NCI-H524 treated with DMSO at 0.1 percent for 48 hours (cell line): ENCODE measurements at regions not wholly inside any gene's neighbourhood (a gene's known extent, or its start where the extent isn't known, plus 50 kb on each side); places are given as distances from the start of the nearest gene placed in this dataset.
"Not testable (repeated sequence)": the region's sequence is repeated elsewhere in the genome, so short reads cannot be mapped to it uniquely, and the experiment has no call there.

Experiments used
- DNase-seq: peaks from one replicate; lab custom pipeline; 2025; lab: John Stamatoyannopoulos, UW

GRCh38 chr15:95175914-95176658, 944.7 kb downstream of the MCTP2 start:
- DNase-seq = no peak

GRCh38 chr15:95176794-95177577, 945.6 kb downstream of the MCTP2 start:
- no peak for DNase-seq

GRCh38 chr15:95180530-95180929, 949.2 kb downstream of the MCTP2 start:
- DNase-seq = no peak

DNA sequence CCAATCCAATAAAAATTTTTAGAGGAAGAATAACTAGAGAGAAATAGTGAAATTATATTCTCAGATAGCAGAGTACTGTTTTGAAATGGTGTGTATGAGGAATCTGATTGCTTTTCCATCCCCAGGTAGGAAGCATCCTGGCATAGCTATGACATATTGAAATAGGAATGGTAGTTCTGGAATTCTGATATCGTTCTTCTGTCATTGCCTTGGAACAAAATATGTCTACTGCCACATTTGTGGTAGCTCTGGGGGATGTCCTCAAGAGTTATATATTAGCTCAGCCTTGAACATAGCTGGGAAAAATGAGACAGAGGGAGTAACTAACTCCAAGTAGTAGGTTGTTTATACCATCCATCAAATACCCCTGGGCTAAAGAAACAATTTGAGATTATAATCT, 950.7 kb downstream of the MCTP2 start:
- DNase-seq = no peak

- peak; percentile 10 for DNase-seq
Measured at GRCh38 chr15:95192923-95193322, 961.6 kb downstream of the MCTP2 start.

DNA sequence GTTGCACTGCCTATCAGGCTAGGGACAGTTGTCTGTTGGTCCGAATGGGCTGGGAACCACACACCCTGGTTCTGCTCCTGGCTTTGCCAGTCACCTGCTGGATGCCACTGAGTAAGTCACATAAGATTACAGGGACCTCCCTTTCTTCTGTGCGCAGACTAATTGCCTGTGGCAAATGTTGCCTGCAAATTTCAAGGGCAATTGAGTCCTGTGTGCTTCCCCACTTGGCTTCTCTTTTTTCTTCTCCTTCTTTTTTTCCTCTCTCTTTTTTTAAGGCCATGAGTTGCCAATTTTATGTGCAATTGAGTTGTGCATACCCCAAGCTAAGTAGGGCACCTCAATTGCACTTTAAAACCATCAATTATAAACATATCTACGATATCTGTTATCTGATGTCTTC, 963.4 kb downstream of the MCTP2 start:
- no peak for DNase-seq

DNA sequence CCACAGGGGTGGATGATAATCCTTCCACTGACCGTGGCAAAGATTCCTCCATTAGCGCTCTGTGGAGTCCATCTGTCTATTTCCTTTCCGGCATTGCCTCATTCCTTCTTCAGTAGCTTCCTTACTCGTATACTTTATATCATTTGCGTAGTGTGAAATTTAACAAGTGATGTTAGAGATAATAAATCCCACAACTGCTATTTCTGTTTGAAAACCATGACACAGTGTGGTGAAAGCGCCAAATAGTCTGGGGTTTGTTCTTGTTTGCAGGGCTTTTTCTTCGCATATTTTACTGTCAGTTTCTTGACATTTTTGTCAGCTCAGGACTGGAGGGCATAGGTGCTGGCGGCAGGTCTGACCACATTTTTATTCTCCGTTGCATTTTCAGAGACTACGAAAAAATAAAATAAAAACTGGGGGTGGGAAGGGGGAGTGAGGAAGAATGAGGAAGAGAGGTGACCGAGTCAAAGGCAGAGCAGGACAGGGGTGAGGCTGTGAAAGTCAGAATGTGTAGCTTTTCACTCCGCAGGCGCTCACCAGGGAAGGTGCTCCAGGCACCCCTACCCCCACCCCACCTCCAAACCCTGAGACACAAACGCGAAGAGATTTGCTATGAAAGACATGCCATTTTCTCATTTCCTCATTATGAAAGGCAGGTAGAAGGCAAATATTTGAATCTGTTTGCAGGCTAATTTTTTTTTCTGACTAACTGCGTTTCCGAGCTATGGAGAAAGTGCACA, 965.0 kb downstream of the MCTP2 start:
- no peak for DNase-seq

DNA sequence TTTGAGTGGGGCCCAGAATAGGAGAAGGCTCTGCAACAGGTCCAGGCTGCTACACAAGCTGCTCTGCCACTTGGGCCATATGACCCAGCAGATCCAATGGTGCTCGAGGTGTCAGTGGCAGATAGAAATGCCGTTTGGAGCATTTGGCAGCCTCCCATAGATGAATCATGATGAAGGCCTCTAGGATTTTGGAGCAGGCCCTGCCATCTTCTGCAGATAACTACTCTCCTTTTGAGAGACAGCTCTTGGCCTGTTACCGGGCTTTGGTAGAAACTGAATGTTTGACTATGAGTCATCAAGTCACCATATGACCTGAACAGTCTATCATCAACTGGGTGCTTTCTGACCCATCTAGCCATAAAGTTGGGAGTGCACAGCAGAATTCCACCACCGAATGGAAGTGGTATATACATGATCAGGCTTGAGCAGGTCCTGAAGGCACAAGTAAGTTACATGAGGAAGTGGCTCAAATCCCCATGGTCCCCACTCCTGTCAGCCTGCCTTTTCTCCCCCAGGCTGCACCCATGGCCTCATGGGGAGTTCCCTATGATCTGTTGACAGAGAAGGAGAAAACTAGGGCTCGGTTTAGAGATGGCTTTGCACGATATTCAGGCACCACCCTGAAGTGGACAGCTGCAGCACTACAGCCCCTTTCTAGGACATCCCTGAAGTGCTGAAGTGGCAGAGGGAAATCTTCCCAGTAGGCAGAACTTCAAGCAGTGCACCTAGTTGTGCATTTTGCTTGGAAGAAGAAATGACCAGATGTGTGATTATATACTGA, 971.4 kb downstream of the MCTP2 start:
- no peak for DNase-seq

- no peak for DNase-seq
Measured at GRCh38 chr15:95205077-95205476, 973.7 kb downstream of the MCTP2 start.

GRCh38 chr15:95205830-95206229, 974.5 kb downstream of the MCTP2 start:
- not testable (repeated sequence) for DNase-seq

DNA sequence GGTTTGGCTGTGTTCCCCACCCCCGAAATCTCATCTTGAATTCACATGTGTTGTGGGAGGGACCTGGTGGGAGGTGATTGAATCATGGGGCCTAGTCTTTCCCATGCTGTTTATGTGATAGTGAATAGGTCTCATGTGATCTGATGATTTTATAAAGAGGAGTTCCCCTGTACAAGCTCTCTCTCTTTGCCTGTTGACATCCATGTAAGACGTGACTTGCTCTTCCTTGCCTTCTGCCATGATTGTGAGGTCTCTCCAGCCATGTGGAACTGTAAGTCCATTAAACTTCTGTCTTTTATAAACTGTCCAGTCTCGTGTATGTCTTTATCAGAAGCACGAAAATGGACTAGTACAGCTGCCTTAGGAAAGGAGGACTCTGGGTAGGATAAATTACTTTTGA, 976.7 kb downstream of the MCTP2 start:
- DNase-seq = no peak

DNA sequence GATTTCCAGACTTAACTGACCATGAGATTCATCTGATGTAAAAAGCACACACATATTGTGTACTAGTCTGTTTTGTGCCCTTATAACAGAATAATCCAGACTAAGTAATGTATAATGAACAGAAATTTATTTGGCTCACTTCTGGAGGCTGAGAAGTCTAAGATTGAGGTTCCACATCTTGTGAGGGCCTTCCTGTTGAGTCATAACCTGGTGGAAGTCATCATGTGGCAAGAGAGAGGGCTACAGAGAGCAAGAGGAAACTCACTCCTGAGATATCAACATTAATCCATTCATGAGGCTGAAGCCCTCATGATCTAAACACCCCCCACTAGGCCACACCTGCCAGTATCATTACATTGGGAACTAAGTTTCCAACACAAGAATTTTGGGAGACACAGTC, 977.6 kb downstream of the MCTP2 start:
- no peak for DNase-seq

DNA sequence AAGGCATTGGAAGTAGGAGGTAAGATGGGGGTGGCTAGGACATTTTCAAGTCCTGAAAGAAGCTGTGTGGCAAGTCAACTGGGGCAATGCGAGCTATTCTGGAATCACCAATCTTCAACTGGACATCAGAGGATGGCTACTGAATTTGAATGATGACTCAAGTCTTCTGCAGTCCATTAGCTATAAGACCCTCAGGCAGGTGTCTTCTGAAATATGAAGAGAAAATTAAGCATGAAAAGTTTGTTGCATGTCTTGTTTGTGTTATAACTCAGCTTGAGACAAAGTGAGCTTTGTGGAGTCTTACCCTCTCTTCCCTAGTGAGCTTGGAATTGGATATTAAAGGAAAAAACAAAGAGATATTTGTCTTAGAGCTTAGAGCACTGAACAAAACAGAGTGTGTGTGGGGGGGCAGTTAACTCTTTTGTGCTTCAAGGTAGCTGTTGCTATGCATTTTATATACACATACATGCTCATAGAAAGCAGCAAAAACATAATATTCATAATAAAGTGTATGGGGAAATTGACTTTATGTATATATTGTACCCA, 979.1 kb downstream of the MCTP2 start:
- no peak for DNase-seq

DNA sequence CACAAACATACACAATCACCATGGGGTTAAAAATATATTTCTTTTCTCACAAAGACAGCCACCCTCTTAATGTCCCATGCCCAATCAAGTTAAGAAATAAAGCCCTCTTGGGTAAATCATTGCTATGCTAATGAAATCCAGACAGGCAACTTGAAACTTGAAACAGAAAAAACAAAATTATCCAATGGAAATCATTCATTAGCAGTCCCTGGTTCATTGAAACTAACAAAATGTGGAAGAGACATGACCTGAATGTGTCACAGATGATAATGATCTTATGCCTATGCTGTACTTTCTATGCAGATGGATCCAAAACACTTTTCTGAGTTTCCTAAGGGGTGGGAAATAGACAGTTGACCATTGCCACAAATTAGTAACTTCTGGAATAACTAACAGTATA, 983.7 kb downstream of the MCTP2 start:
- no peak for DNase-seq

- DNase-seq = no peak
Measured at GRCh38 chr15:95226835-95227234, 995.5 kb downstream of the MCTP2 start.

- DNase-seq = no peak
Measured at GRCh38 chr15:95227235-95227634, 995.9 kb downstream of the MCTP2 start.

DNA sequence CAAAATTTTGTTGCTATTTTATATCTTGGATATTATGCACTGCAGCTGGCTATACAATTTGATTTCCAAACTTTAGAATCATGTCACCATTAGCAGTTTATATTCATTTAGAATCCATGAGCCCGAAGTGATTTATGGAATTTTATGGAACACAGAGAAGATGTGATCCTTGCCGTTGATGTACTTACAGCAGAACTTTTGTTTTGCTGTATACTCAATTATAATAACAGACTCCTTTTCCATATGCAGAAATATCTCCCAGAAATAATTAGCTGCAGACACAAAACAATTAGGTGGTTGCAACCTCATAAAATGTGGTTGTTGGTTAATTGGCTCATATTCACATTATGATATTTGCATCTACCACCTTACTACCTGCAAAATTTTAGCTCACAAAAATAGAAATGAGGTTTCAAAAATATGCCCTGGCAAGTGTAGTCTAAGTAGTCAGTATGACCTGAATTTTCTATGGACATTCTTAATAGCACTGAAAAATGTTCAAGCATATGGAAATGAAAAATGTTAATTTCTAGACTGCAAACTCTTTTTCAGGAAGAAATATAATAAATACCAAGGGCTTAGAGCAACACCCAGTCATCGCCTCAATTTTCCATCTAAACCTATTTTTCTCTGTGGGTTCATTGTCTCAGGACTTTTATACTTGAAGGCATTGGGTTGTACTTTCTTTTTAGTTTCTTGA, 997.6 kb downstream of the MCTP2 start:
- DNase-seq = no peak

DNA sequence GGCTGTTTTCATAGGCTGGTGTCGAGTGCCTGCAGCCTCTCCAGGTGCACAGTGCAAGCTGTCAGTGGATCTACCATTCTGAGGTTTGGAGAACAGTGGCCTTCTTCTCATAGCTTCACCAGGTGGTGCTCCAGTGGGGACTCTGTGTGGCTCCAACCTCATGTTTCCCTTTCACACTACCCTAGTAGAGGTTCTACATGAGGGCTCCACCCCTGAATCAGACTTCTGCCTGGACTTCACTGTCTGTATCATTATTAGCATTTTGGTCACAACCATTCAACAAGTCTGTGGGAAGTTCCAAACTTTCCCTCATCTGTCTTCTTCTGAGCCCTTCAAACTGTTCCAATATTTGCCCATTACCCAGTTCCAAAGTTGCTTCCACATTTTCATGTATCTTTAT, 1003.7 kb downstream of the MCTP2 start:
- DNase-seq = no peak

- no peak for DNase-seq
Measured at GRCh38 chr15:95247071-95247984, 1016.0 kb downstream of the MCTP2 start.

DNA sequence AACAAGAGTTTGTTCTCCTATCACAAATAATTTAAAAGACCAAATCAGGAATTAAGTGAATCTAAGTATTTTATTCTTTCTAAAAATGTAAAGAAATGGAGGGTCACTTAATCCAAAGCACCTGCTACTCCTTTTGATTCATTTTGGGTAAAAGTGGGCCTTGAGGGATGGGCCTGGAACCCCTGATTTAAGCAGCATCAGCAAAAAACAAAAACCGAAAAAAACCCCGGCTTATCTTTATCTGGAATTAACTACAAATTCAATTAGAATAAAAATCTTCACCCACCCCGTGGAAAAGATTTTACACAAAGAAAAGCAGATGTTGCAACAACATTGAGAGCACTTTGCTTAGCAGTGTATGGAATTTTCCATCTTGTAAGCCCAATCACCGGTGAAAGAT, 1018.2 kb downstream of the MCTP2 start:
- DNase-seq = no peak
